K562 (cell line): ENCODE measurements at regions not wholly inside any gene's neighbourhood (a gene's known extent, or its start where the extent isn't known, plus 50 kb on each side); places are given as distances from the start of the nearest gene placed in this dataset.

Source experiments
- ATF1 ChIP-seq, 2 experiments: fragments of 450-650 bp in 1 of 2; IDR thresholded peaks; 2 replicates each; pipeline ENCODE4 v1.6.1; 2016; ENCODE audit warnings: missing compliant biosample characterization in 1 of 2, missing genetic modification characterization in 1 of 2
- BACH1 ChIP-seq: fragments of 200-800 bp; sonication (Bioruptor generic); IDR thresholded peaks from 2 replicates; pipeline ENCODE4 v1.6.1; 2016; ENCODE audit warnings: missing genetic modification characterization, missing compliant biosample characterization
- CGGBP1 ChIP-seq: fragments of 250-450 bp; sonication (Bioruptor Pico); IDR thresholded peaks from 2 replicates; pipeline ENCODE4 v1.9.0; 2021; ENCODE audit warnings: mild to moderate bottlenecking
- ELK3 ChIP-seq: fragments of 450-650 bp; formaldehyde crosslinking; IDR thresholded peaks from 2 replicates; pipeline ENCODE4 v1.4.0; 2020; ENCODE audit warnings: mild to moderate bottlenecking
- KAT7 ChIP-seq: sonication (generic); formaldehyde crosslinking; IDR thresholded peaks from 2 replicates; pipeline ENCODE4 v1.8.0; 2022; ENCODE audit warnings: missing genetic modification reagents, mild to moderate bottlenecking, borderline replicate concordance
- MAZ ChIP-seq, 2 experiments: fragments of 450-650 bp in 1 of 2; sonication (generic) in 1 of 2; formaldehyde crosslinking; IDR thresholded peaks in 1 of 2; conservative IDR thresholded peaks in 1 of 2; 2 replicates each; pipeline versions ENCODE4 v1.4.0 to v1.5.0; 2020; ENCODE audit warnings: mild to moderate bottlenecking in 1 of 2, missing genetic modification reagents in 1 of 2
- MEF2A ChIP-seq: IDR thresholded peaks from 2 replicates; pipeline ENCODE4 v1.6.1; 2011; ENCODE audit warnings: low read depth, mild to moderate bottlenecking, low read length, moderate library complexity; ENCODE audit not compliant: control insufficient read depth
- PREB ChIP-seq: sonication (generic); formaldehyde crosslinking; IDR thresholded peaks from 2 replicates; pipeline ENCODE4 v1.8.1; 2023; ENCODE audit warnings: mild to moderate bottlenecking, missing genetic modification reagents
- RFX7 ChIP-seq: fragments of 250-450 bp; sonication (Bioruptor Pico); IDR thresholded peaks from 2 replicates; pipeline ENCODE4 v1.5.1; 2021; ENCODE audit warnings: mild to moderate bottlenecking
- SLC30A9 ChIP-seq: fragments of 250-450 bp; sonication (Bioruptor Pico); IDR thresholded peaks from 2 replicates; pipeline ENCODE4 v1.8.0; 2022; ENCODE audit warnings: mild to moderate bottlenecking, moderate library complexity
- ZBTB34 ChIP-seq: fragments of 250-450 bp; sonication (Bioruptor Pico); IDR thresholded peaks from 2 replicates; pipeline ENCODE4 v1.8.0; 2021; ENCODE audit warnings: mild to moderate bottlenecking, moderate library complexity
- ZC3H4 ChIP-seq: sonication (generic); formaldehyde crosslinking; IDR thresholded peaks from 2 replicates; pipeline ENCODE4 v1.9.0; 2021; ENCODE audit warnings: missing genetic modification reagents, borderline replicate concordance
- ZFP91 ChIP-seq: sonication (generic); formaldehyde crosslinking; IDR thresholded peaks from 2 replicates; pipeline ENCODE4 v1.8.0; 2022; ENCODE audit warnings: mild to moderate bottlenecking, missing genetic modification reagents
- ZNF124 ChIP-seq: sonication (generic); formaldehyde crosslinking; IDR thresholded peaks from 2 replicates; pipeline ENCODE4 v1.8.1; 2022; ENCODE audit warnings: missing genetic modification reagents
- ZNF280B ChIP-seq: fragments of 250-450 bp; sonication (Bioruptor Pico); IDR thresholded peaks from 2 replicates; pipeline ENCODE4 v1.5.1; 2021; ENCODE audit warnings: mild to moderate bottlenecking
- ZNF507 ChIP-seq: conservative IDR thresholded peaks from 2 replicates; pipeline ENCODE4 v1.6.1; 2017; ENCODE audit warnings: missing genetic modification characterization, missing compliant biosample characterization
- ZNF518B ChIP-seq: fragments of 250-450 bp; sonication (Bioruptor Pico); IDR thresholded peaks from 2 replicates; pipeline ENCODE4 v1.5.0; 2021; ENCODE audit warnings: mild to moderate bottlenecking, moderate library complexity
- ZNF780A ChIP-seq: fragments of 250-450 bp; sonication (Bioruptor Pico); IDR thresholded peaks from 2 replicates; pipeline ENCODE4 v1.5.0; 2021; ENCODE audit warnings: mild to moderate bottlenecking

- TF ChIP-seq ZFP91 (CRISPR knock-in tag) (no peak), MAZ (CRISPR knock-in tag; conservative IDR thresholded peaks at IDR 0.05 in 1 of 2, IDR thresholded peaks at IDR 0.05 in 1 of 2) (no peak; a peak in 1 of 4 replicates), ZNF780A (CRISPR knock-in tag) (no peak), PREB (no peak), ZNF507 (tag) (no peak), ATF1 (CRISPR knock-in tag; IDR thresholded peaks at IDR 0.05) (no peak), ATF1 (tag; IDR thresholded peaks at IDR 0.05) (0 out of 2 replicates have a peak, but pooled peaks have one; percentile 8), BACH1 (no peak), ELK3 (no peak), ZNF518B (no peak), KAT7 (CRISPR knock-in tag) (no peak), CGGBP1 (no peak), RFX7 (no peak), ZBTB34 (CRISPR knock-in tag) (no peak), SLC30A9 (no peak), ZC3H4 (CRISPR knock-in tag) (no peak), MEF2A (no peak), ZNF124 (CRISPR knock-in tag) (no peak), ZNF280B (CRISPR knock-in tag) (no peak)
These were observed 59.6 kb upstream of the TRIM24 start (continued) for GRCh38 chr7:138400400-138400886.
